Stimulated activated CD8-positive, alpha-beta memory T cell treated with anti-CD3 and anti-CD28 coated beads, Interleukin-2, amount 100 ng/mL, for 1 hour (primary cell): ENCODE measurements at regions not wholly inside any gene's neighbourhood (a gene's known extent, or its start where the extent isn't known, plus 50 kb on each side); places are given as distances from the start of the nearest gene placed in this dataset.
"Not testable (repeated sequence)": the region's sequence is repeated elsewhere in the genome, so short reads cannot be mapped to it uniquely, and the experiment has no call there.

Experiments
- DNase-seq, 2 donors: peaks; one replicate each; pipeline ENCODE4 v3.0.0-alpha.2; 2020; ENCODE audit warnings: low read depth in 2 of 2

- no peak for DNase-seq
Measured at GRCh38 chr2:2591542-2591940, 260.5 kb upstream of the MYT1L start.

- DNase-seq: no peak
Measured at GRCh38 chr2:2590841-2591541, 259.9 kb upstream of the MYT1L start.

- no peak for DNase-seq
Measured at GRCh38 chr2:2590141-2590540, 259.1 kb upstream of the MYT1L start.

- no peak for DNase-seq
Measured at GRCh38 chr2:2588777-2589176, 257.7 kb upstream of the MYT1L start.

- no peak for DNase-seq
Measured at GRCh38 chr2:2587354-2587753, 256.3 kb upstream of the MYT1L start.

GRCh38 chr2:2586931-2587330, 255.9 kb upstream of the MYT1L start:
- no peak for DNase-seq

GRCh38 chr2:2586068-2586776, 255.1 kb upstream of the MYT1L start:
- no peak for DNase-seq

GRCh38 chr2:2582998-2583545, 252.0 kb upstream of the MYT1L start:
- DNase-seq: no peak

GRCh38 chr2:2581331-2582159, 250.5 kb upstream of the MYT1L start:
- no peak for DNase-seq

- not testable (repeated sequence) for DNase-seq
Measured at GRCh38 chr2:2580841-2581240, 249.8 kb upstream of the MYT1L start.

- no peak for DNase-seq
Measured at GRCh38 chr2:2580341-2580740, 249.3 kb upstream of the MYT1L start.

GRCh38 chr2:2579814-2580213, 248.7 kb upstream of the MYT1L start:
- DNase-seq: no peak

GRCh38 chr2:2577407-2577831, 246.3 kb upstream of the MYT1L start:
- DNase-seq: no peak

- no peak for DNase-seq
Measured at GRCh38 chr2:2575870-2576386, 244.9 kb upstream of the MYT1L start.

GRCh38 chr2:2575181-2575577, 244.1 kb upstream of the MYT1L start:
- DNase-seq: no peak

- DNase-seq: no peak
Measured at GRCh38 chr2:2574401-2575180, 243.5 kb upstream of the MYT1L start.

GRCh38 chr2:2573658-2574293, 242.7 kb upstream of the MYT1L start:
- no peak for DNase-seq

GRCh38 chr2:2573205-2573604, 242.1 kb upstream of the MYT1L start:
- no peak for DNase-seq

- no peak for DNase-seq
Measured at GRCh38 chr2:2572393-2573204, 241.5 kb upstream of the MYT1L start.
